HG03442 (cell line): ENCODE measurements at regions not wholly inside any gene's neighbourhood (a gene's known extent, or its start where the extent isn't known, plus 50 kb on each side); places are given as distances from the start of the nearest gene placed in this dataset.
"Not testable (repeated sequence)": the region's sequence is repeated elsewhere in the genome, so short reads cannot be mapped to it uniquely, and the experiment has no call there.

Experiments
- ATAC-seq: cut with Tn5 transposase; IDR thresholded peaks from one replicate; pipeline ENCODE4 v1.9.1; 2021; ENCODE audit warnings: mild to moderate bottlenecking, moderate library complexity; ENCODE audit not compliant: unreplicated experiment

- ATAC-seq: no peak
Measured at GRCh38 chr2:84373391-84373790, 85.7 kb downstream of the SUCLG1 start.

DNA sequence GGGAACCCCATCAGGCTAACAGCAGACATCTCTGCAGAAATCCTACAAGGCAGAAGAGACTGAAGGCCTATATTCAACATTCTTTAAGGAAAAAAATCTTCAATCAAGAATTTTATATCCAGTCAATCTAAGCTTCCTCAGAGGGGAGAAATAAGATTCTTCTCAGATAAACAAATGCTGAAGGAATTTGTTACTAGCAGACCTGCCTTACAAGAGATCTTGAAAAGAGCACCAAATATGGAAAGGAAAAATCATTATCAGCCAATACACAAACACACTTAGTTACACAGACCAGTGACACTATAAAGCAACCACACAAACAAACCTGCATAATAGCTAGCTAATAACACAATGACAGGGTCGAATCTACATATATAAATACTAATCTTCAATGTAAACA lies 96.5 kb downstream of the SUCLG1 start:
- ATAC-seq: no peak

- no peak for ATAC-seq
Measured at GRCh38 chr2:84338069-84338468, 121.0 kb downstream of the SUCLG1 start.

GRCh38 chr2:84327645-84328249 lies 131.3 kb downstream of the SUCLG1 start:
- no peak for ATAC-seq

DNA sequence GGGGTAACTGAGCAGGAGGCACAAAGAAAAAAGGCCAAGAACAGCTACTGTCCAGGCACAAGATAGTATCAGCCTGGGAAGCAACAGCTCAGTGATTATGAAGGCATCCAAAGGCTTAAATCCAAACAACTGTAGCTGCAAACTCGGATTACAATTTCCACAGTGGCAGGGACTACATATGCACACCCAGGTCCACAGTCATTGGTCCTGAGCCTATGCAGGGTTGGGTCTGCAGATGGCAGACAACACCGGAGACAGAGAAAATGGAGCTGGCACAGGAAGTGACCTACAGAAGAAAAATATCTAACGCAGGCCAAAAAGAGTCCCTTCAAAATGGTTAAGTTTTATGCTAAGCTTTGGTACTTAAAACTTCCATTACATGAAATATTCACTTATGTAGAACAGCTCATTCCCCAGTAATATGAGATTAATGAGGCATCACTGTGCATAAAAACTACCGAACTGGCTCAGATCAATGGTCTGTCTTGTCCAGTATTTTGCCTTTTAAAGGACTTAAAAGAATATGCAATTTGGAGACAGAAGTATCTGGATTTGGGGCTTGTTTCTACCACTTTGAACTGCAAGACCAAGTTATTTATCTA lies 132.1 kb downstream of the SUCLG1 start:
- no peak for ATAC-seq

DNA sequence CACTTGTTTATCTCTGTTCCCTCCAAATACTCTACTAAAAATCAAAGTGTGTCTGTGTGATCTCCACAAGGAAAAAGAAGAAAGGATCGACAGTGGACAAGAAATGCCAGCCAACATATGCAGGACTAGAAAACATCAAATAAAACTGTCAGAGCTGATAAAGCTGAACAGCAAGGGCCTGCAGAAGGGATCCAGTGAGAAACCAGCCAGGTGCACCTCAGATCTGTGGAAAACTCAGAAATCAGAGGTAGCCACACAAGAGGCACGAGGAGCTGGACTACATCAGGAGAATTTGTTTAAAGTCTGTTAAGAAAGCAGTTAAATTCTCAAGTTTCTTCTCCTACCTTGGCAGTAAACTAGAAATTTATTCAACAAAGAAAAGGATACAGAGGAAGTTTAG lies 135.2 kb downstream of the SUCLG1 start:
- ATAC-seq: no peak

GRCh38 chr2:84320940-84321339 lies 138.1 kb downstream of the SUCLG1 start:
- ATAC-seq: no peak

GRCh38 chr2:84319581-84319980 lies 139.5 kb downstream of the SUCLG1 start:
- no peak for ATAC-seq

DNA sequence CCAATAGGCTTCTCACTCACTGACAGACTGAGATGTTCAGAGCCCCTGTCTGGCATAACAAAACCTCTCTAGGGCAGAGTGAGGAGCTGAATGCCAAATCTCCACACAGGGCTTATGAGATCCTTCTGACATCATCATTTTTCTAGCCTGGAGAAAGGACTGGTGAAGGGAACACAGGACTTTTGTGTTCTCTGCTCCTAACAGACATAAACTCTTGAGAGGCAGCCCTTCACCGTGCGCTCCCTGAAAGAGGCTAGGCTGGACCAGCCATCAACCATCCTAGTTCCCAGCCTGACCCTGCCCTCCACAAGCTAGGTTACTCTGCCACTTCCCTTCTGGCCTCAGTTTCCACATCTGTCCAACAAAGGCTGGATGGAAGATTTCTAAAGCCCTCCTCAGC lies 141.9 kb downstream of the SUCLG1 start:
- no peak for ATAC-seq

GRCh38 chr2:84314901-84315330 lies 144.2 kb downstream of the SUCLG1 start:
- peak; percentile 99 for ATAC-seq

DNA sequence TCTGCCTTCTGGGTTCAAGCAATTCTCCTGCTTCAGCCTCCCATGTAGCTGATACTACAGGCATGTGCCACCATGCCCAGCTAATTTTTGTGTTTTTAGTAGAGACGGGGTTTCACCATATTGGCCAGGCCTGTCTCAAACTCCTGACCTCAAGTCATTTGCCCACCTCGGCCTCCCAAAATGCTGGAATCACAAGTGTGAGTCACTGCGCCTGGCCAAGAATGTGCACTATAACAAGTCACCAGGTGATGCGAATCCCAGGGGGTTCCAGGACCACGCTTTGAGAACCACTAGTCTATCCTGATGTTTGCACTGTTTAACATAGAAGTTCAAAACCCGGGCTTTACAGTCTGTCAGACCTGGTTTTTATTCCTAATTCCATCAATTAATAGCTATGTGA lies 144.8 kb downstream of the SUCLG1 start:
- no peak for ATAC-seq

- ATAC-seq: no peak
Measured at GRCh38 chr2:84309281-84309680, 149.8 kb downstream of the SUCLG1 start.

- ATAC-seq: no peak
Measured at GRCh38 chr2:84306361-84306760, 152.7 kb downstream of the SUCLG1 start.

DNA sequence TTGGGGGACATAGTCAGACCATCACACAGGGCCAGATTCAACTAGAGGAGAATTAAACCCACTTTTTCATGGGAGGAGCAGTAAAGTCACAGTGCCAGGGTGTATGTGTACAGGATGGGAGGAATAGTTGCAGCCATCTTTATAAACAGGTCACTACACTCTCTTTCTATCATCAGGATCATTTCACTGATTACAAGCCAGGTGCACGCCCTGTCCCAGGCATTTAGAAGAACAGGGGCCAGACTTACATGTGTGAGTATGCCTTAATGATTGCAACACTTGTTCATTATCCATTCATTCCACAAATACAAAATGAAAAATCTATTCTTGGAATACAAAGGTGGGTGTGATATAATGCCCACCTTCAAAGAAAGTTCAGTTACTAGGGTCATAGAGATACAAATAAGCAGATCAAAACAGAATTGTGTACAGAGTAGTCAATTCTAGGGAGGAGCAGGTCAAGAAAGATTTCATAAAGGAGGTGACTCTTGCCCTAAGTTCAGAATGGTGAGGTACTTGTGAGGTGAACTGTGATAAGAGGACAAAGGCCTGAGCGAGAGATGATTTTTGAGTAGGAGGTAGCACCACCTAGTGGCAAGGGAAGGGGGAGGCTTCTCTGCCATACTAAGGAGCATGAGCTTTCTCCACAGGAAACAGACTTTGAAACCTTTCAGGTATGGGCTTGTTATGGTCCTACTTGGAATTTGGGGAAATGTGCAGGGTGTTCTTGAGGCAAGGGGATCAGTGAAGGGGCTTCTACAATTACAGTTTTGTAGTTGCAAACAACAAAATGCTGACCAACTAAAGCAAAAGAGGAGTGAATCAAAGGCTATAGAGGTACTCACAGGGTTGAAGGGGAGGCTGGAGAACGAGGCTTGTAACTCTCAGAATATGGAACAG lies 156.3 kb downstream of the SUCLG1 start:
- peak; percentile 95 for ATAC-seq

DNA sequence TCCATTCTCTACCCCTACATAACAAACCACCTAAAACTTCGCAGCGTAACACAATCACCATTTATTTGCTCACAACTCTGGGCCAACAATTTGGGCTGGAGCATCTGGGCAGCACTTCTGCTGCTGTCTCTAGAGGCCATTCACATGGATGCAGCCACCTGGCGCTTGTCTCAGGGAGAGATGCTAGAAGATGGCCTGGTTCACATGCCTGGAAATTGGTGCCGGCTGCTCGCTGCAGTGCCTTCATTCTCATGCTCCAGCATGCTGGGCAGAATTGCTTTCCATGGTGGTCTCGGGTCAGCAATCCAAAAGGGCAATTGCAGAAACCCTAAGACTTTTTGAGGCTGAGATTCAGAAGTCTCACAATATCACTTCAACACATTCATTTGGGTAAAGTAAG lies 157.4 kb downstream of the SUCLG1 start:
- ATAC-seq: no peak

DNA sequence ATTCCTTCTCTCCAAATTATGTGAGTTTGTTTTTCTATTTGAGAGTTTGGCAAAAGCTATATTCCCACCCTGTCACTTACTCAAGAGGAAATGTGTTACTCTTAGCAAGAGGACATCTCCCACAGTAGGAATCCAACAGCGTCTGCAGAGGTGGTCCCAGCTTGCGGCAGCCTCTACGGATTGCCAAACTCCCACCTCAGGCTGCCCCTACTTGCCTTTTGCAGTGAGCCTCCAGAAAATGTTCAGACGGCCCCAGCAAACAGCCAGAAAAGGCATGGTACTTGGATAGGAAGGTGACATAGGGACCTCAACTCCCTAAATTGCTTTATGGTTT lies 158.4 kb downstream of the SUCLG1 start:
- ATAC-seq: no peak

- not testable (repeated sequence) for ATAC-seq
Measured at GRCh38 chr2:84300001-84300695, 158.9 kb downstream of the SUCLG1 start.

DNA sequence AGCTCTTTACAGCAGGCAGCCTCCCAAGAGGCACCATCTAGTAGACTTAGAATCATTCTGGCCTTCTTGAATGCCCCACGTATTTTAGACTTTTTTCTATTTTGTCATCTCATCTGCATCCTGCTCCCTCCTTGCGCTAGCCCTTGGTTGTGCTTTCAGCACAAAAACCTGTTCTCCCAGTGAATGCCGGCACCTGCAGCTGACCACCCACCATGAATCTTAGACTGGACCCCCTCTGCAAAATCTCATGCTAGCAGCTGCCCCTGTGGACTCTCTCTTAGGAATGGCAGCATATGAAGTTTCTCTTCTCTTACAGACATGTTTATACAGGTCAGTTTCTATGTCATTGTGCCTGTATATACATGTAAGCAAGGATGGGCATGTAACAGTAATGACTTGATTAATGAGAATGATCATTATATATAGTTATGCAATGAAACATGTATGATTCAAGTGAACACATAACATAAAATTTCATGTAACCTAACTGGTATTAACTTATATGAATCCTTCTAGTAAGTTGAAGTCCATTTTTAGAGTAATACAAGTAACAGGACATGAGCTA lies 159.8 kb downstream of the SUCLG1 start:
- ATAC-seq: no peak

- ATAC-seq: no peak
Measured at GRCh38 chr2:84297155-84297554, 161.9 kb downstream of the SUCLG1 start.

DNA sequence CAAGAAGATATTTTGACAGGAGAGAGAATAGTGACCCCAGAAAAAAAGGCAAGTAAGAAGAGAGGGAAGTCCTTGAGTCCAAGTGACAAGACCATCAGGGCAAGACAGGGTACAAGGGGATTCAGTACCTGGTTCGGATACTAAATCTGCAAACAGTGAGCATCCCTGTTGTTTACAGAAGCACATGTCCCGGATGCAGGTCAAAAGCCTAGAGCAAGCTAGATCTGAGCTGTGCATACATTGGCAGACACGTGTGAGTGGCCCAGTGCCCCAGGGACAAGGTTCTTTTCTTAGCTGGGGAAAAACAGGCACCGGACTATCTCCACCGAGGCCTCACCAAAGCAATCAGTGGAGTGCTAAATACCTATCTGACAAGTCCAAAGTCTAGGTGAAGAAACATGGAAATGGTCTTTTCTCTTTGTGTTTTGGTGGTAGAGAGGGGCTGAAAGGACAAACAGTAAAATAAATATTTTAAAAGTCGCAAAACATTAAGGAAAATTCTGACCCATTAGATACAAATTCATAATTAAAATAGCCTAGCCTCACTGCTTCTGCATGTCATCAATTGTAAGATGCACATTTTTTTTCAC lies 165.2 kb downstream of the SUCLG1 start:
- ATAC-seq: no peak

- ATAC-seq: no peak
Measured at GRCh38 chr2:84292545-84292944, 166.5 kb downstream of the SUCLG1 start.
